Left renal pelvis (tissue), 4 donors: ENCODE measurements at regions not wholly inside any gene's neighbourhood (a gene's known extent, or its start where the extent isn't known, plus 50 kb on each side); places are given as distances from the start of the nearest gene placed in this dataset.
A peak's percentile ranks its signal among the peaks of the same experiment; 100 is the strongest.

Experiments
- DNase-seq, 4 donors: peaks; one replicate each; pipeline ENCODE4 v3.0.0-alpha.2; 2013; ENCODE audit warnings: low read depth in 4 of 4, low spot score in 3 of 4

DNA sequence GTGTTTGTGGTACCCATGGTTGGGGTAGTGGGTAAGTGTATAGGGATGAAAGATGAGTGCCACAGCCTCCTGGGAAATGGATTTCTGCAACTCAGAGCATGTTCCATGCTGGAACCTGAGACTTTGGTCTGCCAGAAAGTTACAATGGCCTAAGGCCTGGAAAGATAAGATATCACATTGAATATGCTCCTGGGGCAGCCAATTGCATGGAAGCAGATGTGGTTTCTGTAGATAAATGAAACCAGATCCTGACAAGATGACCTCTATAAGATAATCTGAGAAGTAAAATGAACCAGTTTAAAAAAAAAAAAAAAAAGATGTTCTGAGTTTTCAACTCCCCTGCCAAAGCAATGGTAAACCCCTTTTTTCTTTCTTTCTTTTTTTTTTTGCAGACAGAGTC is 91.4 kb upstream of the NCK2 start:
- no peak for DNase-seq

DNA sequence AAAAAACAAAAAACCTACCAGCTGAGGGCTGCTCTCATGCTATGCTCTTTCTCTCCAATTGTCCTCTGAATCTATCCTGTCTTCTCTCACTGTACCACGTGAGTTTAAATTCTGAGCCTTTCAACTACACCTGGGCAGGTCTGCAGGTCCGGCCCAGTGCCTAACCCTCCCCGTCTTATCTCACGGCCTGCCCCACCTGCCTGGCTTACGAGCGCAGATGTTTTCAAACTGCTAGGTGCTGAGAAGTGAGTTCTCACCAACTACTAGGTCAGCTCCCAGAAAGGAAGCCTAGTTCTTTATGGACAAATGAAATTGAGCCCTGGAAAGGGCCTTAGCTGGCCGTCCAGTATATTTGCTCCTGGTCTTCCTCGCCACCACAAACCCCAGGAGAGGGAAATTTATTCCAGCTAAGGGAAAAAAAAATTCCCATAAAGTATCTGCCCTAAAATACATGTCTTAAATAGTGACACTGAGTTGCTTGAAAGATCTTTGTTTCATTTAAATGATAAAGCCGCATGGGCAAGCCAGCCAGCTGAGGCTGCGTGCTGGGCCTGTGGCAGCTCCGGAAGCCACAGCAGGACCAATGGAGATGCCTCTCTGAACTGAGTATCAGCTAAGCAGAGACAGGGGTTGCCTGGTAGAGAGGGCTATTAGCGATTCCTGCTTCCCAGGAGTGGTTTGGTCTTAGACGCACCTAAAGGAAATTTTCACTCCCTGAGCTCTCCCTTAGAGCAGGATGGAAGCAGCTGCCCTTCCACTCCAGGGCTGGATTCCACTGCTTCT is 92.5 kb upstream of the NCK2 start:
- DNase-seq = no peak

DNA sequence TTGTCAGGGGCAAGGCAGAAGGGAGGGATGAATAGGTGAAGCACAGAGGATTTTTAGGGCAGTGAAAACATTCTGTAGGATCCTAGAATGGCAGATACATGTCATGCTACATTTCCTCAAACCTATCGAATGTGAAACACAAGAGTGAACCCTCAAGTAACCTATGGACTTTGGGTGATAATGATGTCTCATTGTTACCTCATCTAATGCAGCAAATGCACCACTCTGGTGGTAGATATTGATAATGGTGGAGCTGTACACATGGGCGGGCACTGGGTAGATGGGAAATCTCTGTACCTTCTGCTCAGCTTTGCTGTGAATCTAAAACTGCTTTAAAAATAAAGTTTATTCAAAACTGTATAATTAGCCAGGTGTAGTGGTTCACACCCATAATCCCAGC is 95.2 kb upstream of the NCK2 start:
- no peak for DNase-seq

DNA sequence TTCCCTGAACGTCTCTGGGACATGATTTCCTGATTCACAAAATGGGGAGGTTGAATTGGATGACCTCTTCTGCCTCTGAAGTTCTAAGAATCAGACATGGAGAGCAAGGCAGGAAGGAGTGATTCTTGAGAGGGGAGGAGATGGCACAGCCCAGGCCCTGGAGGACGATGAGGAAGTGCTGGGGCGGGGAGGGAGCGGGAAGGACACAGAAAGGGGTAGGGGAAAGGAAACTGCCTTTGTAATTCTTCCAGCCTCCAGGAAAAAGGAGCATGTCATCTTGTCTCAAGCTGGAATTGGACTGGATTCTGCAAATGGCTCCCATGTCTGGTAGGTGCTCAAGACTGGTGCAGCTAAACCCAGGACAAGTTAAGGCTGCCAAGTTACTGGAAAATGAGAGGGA is 97.0 kb upstream of the NCK2 start:
- DNase-seq = no peak

DNA sequence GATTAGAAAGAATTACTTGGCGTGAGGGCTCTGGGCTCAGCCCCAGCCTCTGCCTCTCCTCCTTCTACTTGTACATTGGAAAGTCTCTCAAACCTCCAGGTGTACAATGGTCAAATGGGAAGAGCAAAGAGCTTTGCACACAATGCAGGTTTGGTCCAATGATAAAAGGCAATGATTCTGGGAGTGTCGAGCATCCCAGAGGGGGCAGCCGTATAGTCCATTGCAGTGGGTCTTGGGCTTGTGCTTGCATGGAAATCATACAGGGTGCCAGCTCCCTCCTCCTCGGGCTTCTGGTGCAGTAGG is 98.0 kb upstream of the NCK2 start:
- DNase-seq = no peak

DNA sequence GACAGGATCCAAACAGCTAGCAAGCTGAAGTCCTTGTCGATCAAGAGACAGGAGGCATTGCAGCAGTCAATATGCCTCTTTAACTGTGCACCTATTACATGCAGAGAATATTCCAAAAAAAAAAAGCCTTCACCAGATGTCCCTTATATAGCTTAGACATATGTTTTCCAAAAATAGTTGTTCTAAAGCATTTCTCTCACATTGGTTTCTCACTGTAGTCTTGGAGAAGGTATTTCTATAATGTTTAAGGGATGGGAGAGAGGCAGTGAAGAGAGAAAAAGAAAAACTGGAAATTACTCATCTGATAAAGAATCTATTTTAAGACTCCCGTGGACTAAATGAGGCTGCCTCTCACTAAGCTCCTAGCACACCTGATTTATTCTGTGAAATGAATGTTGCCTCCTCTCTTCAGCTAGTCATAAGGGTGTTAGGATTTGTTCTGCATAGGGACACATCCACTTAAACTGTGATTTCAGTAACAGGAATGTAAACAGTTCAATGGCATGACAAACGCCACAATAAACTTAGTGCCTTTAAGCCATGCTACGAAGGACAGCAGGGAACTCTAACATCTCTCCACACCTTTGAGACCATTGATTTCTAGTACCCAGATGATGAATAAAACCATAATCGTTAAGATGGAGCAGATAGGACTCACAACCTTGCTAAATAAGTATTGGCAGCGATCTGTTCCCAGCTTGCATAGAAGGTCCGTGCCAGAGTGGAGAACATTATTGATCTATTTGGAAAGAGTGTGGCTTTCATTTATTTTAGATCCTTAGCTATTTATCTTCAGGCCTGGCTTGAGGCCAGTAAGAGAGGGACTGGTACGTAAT is 98.6 kb upstream of the NCK2 start:
- no peak for DNase-seq

DNA sequence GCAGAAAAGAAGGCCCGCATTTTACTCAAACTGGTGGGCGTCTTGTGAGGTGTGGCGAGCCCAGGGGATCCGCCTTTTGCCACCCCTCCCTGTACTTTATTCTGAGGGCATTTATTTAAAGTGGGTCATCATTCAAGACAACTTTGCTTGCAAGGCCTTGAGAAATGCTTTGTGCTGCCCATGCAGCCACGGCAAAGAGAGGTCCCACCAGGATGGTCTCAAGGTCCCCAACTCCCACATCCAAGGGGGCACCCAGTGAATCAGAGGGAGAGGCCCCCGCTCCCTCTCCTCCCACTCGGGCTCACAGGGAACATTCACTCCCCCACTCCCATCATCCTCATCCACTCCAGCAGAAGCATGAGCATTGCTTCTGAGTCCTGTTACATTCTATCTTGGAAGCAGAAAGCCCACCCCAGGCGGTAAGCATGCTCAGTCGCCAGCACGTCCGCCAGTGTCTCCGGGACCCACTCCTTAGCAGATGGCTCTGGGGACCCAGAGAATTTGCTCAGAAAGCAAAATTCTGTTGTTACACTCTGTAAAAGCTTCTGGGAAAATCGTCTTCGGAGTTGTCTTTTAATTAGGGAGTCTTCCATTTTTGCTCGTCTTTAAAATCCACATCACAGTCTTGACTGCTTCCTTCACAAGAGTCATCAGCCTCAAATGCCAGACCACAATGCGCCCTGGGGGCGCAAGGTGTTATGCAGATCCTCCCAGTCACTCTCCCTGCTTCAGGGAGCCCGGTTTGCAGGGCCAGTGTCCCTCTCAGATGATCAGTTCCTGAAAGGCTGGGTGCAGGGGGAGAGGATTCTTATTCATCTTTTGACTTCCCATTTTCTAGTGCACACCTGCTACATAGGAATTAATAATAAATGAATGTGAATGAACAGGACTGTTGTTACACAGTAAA is 99.4 kb upstream of the NCK2 start:
- no peak for DNase-seq

DNA sequence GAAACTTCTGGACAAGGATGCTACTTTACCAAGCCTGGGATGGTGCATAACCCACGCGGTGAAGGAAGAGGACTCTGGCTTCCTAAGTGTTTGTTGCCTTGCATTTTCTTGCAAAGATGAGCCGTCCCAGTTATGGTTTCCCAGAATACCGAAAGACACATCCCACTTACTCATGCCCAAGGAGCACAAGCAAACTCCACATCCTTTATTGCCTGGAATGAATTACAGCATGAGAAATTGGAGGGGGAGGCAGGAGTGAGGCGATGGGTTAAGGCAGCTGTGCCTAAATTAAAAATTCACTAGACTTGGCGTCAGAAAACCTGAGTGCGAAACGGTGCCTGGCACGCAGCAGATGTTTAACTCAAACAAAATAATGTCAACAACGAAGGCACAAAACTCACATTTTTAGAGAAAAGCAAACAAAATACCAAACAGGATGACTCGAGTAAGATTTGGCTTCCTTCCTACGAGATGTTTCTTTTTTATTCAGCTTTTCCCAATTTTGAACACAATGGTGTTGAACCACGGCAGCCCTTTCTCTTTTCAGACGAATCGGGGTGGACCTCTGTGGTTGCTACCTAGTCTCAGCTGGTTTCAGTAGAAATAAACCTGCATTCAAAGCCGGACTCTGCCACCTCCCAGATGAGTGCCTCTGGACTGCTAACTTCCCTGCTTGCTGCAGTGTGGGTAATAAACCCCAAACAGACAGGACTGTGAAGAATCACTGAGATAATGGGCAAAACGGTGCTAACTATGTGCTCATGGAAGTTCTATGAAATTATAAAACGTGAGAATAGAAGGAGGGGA is 100.3 kb upstream of the NCK2 start:
- peak in 1 of 4 donors; percentile 8 for DNase-seq

DNA sequence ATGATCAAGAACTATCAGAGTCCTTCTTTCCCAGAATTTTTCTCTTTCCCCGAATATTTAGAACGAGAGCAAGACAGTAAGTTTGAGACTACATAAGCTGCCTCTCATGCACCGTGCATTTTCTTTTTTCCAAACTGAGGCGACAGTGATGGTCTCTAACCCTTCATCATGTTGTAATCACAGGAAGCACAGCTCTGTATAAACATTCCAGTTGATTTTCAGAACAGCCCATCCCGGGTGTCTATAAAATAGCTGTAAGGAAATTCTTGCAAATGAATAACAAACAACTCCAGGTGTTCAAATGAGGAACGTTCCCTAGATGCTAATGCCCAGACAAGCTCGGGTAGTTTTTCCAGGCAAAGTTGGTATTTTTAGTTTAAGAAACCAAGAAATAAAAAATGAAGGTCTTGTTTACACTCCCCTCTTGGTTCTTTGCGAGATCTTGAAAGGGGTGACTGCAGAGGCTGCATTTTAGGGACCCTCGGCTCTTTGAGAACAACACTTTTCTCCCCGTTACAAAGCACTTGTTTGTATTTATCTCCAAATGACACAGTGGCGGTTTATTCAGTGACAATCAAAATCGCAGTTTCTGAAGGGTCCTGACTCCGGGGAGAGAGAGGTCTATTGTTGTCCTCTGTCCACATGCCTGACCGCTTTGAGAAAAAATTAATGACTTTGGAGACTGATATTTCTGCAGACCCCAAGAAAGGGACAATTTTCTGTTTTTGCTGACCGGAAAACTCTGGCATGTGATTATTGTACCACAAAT is 101.1 kb upstream of the NCK2 start:
- no peak for DNase-seq

DNA sequence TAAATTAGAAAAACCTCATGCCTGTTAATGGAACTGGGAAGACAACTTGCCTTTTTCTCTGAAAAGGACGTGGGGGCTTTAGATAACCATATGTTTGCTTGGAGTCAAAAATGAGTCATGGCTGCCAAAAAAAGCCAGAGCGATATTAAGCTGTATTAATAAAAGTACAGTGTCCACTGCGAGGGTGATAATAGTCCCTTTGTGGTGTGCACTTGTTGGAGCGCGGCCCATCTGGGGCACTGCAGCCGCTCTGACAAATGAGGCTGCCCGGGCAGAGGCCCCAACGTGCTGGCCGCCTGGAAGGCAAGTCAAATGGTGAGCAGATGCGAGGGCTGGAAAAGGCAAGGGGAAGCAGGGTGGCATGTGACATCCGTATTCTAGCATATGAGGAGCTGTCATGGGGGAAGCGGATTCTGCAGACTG is 103.3 kb upstream of the NCK2 start:
- no peak for DNase-seq

DNA sequence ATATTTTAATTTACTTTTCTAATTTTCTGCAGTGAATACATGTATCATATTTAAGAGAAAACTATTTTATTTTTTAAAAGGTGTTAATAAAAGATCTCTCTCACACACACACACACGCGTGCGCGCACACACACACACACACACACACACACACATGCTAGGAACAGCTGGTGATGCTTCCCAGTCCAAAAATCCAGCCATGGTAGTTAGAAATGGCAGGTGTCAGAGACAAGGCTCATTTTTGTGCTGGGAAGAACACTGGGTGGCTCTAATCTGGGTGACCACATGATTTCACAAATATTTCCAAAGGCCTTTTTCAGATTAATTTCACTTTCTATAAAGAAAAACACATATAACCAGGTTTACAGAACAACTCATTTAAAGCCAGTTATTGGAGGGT is 104.5 kb upstream of the NCK2 start:
- no peak for DNase-seq

DNA sequence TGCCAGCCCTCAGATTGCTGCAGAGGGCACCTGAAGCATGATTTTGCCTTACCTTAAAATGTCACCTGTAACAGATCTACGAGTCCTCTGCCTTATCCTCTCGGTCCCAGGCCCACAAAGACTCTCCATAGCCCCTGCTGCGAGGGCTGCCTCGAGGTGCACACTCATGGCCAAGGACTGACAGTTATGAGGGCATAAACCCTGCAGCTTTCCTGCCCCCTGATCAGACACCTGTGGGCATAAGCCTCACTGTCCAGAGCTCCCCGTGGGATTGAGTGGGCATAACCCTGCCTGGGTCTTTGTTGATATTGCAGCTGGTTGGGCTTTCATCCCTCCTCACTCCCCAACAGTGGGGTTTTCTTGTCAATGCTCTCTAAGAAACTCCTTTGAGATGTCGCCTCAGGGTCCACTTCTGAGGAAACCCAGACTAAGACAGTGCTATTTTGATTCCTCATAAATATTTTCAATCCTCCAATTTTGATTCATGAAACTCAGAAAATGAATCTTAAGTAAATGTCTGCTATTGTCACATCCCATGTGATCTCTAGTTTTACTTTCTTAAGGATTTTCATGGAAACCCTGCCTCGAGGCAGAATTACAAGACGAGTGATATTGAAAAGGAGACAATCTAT is 108.5 kb upstream of the NCK2 start:
- no peak for DNase-seq

DNA sequence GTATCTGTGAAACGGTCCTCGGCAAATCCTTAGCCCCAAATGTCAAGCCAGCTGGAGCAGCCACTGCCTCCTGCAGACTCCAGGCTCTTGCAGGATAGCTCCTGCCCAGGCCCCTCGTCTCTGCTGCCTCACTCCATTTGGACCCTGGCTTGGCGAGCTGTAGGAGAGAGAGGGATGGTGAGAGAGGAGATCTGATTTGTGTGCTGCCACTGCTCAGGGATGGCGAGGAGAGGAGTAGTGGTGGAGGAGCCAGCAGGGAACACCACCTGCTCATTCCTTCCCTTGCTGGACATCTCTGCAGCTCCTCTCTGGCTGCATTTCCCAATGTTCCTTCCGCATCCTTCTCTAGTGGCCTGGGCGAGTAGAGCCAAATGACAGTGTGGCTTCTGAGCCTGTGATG is 109.1 kb upstream of the NCK2 start:
- no peak for DNase-seq

DNA sequence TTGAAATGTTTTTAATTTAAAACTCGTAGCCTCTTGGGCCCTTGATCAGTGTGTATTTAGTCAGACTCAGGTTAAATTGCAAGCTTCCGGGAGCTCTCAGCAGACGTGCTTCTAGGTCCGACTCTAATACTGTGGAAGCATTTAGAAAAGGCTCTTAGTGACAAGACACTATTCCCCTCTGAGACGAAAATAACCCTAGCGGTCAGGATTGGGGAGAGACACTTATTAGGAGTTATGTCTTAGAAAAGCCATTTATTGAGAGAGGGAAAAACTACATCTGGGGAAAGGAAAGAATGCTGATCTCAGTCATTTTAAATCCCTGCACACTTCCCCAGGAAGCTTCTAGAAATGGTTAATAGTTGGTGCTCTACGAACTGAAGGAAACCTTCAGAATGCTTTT is 110.5 kb upstream of the NCK2 start:
- DNase-seq = no peak

DNA sequence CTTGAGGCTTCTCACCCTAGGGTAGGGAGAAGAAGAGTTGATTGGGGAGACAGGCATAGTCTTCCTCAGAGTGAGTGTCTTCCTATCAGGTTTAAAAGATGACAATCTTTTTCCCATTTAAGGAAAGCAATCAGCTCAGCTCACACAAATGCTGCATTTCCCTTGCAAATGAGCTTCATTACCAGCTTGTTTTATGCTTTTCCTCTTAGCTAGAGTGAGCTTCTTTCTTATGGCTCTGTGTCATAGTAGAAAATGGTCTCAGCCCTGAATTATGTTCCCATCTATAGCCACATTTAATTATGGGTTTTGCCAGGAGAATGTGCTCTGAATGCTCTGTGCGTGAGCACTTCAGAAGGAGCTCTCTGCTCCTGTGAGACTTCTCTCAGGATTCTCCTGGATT is 112.8 kb upstream of the NCK2 start:
- DNase-seq = no peak

DNA sequence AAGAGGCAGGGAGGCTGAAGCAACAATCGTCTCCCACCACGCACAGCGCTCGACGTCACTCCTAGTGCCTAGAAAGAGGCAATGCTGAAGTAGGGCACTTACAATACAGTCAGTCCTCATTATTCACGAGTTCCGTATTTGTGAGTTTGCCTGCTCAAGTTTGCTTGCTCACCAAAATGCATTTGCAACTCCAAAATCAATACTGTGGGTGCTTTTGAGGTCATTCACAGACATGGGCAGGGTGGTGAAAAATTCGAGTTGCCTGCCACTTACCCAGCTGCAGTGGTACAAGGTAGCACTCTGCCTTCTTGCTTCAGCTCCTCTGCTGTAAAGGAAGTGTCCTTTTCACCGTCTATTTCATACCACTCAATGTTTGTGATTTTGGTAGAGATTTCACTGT is 113.7 kb upstream of the NCK2 start:
- no peak for DNase-seq

DNA sequence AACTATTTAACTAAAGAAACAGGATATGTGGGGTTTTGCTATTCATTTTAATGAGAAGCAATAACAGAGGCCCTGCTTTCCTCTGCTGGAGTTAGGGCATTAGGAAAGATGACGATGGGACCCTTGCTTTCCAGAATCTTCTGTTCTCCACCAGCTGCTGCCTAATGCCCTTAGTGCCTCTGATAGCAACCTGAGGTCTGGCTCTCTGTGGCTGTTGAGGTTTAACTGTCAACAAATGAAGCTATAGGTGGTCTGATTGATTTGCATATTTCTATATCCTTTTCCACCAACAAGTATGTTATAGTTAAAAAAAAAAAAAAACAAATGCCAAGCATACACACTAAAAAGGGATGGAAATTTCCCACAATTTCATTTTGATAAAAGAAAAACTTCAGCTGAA is 115.1 kb upstream of the NCK2 start:
- DNase-seq = no peak

DNA sequence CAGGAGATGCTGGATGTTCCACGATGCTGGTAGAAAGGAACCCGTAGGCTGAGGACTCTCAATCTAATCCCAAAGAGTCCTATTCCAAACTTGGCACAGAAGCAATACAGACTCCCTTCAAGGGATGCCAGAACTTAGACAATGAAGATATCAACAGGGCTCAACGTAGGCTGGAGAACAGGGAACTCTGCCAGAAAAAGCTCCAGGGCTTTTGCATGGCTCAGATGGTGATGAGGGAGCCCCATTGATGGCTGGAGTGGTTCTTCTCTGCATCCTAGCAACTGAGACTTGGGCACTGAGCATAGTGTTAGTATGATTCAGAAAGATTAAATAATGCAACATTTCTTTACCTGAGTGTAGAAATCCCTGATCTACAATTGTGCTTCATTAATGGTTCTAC is 117.2 kb upstream of the NCK2 start:
- DNase-seq = no peak

DNA sequence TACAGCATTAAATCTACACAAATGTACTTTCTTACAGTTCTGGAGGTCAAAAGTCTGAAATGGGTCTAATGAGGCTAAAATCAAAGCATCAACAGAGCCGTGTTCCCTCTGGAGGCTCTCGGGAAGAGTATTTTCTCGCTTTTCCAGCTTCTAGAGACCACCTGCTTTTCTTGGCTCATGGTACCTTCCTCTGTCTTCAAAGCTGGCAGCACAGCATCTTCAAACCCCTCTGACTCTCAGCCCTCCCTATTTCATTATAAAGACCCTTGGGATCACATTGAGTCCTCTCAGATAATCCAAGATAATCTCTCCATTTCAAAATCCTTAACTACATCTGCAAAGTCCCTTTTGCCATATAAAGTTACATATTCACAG is 117.8 kb upstream of the NCK2 start:
- no peak for DNase-seq
